ENCODE measurements at regions not wholly inside any gene's neighbourhood (a gene's known extent, or its start where the extent isn't known, plus 50 kb on each side); places are given as distances from the start of the nearest gene placed in this dataset.

- Histone ChIP-seq H3K56ac (ENCODE audit: insufficient read length, low read depth, low read length) (no peak overlapping the region), H3K4me1 (ENCODE audit: insufficient read depth, low read length) (no peaks in the 10 kb centered on the region; the same call in 1 of the 2 replicates), H4K91ac (ENCODE audit: insufficient read length, low read depth, low read length) (no peak overlapping the region), H3K23me2 (ENCODE audit: insufficient read length, low read depth, low read length, poor library complexity, severe bottlenecking) (no peaks in the 10 kb centered on the region), H3K27ac (ENCODE audit: insufficient read length, low read depth, low read length) (no peak overlapping the region), H3K14ac (ENCODE audit: insufficient read depth, low read length) (no peak overlapping the region), H2BK15ac (ENCODE audit: low read depth, low read length) (no peak overlapping the region), H2BK20ac (ENCODE audit: low read depth, low read length, poor library complexity, severe bottlenecking) (no peak overlapping the region), H3K9me3 (ENCODE audit: control insufficient read depth, low read depth, low read length) (no peaks in the 10 kb centered on the region), H3K23ac (ENCODE audit: insufficient read length, low read depth, low read length) (no peak overlapping the region), H2BK120ac (ENCODE audit: low read depth, low read length, poor library complexity, severe bottlenecking) (no peak overlapping the region), H4K5ac (ENCODE audit: insufficient read length, low read depth, low read length) (no peak overlapping the region), H2BK5ac (ENCODE audit: insufficient read length, low read length) (no peak overlapping the region), H3T11ph (ENCODE audit: low read length) (no peak overlapping the region), H3K9ac (ENCODE audit: extremely low read depth, insufficient read length, low read length) (no peak overlapping the region), H3K18ac (ENCODE audit: insufficient read length, low read depth, low read length) (no peak overlapping the region), H4K8ac (replicated peaks; ENCODE audit: insufficient read length, low read depth, low read length) (no peak overlapping the region), H3K27me3 (ENCODE audit: insufficient read depth, low read length) (no peaks in the 10 kb centered on the region), H4K20me1 (ENCODE audit: control insufficient read depth, insufficient read depth, insufficient read length) (no peaks in the 10 kb centered on the region), H2BK12ac (ENCODE audit: insufficient read length, low read depth, low read length) (no peak overlapping the region), H3K79me1 (ENCODE audit: insufficient read depth, low read depth, low read length, poor library complexity, severe bottlenecking) (no peaks in the 10 kb centered on the region), H3K79me2 (ENCODE audit: insufficient read depth, low read length) (no peaks in the 10 kb centered on the region), H3K4me2 (ENCODE audit: insufficient read depth, insufficient read length, low read length) (no peak overlapping the region), H3K4ac (ENCODE audit: low read depth, low read length) (no peak overlapping the region), H2AFZ (ENCODE audit: low read length) (no peak overlapping the region), H2AK5ac (ENCODE audit: insufficient read length, low read length) (no peak overlapping the region)
- H3K4me1 Mint-ChIP-seq = peaks cover 0 to 3% of the 10 kb centered on the region in 2 experiments; a peak in 1 of 4 replicates
- DNase-seq = no peak
- no peaks in the 10 kb centered on the region for H3K9me3 Mint-ChIP-seq
- no peak overlapping the region for H3K4me3 Mint-ChIP-seq
- H3K27ac Mint-ChIP-seq = no peak overlapping the region
- WGBS (ENCODE audit: extremely low coverage, insufficient read length, low lambda C conversion rate) = no CpG with 5 or more reads among the region's 3 CpGs
- H3K27me3 Mint-ChIP-seq (ENCODE audit: low read depth) = no peaks in the 10 kb centered on the region
- no peaks in the 10 kb centered on the region for H3K36me3 Mint-ChIP-seq (ENCODE audit: insufficient read depth in 1 of 3, low read depth in 3 of 3)
- TF ChIP-seq, protein P1, sequence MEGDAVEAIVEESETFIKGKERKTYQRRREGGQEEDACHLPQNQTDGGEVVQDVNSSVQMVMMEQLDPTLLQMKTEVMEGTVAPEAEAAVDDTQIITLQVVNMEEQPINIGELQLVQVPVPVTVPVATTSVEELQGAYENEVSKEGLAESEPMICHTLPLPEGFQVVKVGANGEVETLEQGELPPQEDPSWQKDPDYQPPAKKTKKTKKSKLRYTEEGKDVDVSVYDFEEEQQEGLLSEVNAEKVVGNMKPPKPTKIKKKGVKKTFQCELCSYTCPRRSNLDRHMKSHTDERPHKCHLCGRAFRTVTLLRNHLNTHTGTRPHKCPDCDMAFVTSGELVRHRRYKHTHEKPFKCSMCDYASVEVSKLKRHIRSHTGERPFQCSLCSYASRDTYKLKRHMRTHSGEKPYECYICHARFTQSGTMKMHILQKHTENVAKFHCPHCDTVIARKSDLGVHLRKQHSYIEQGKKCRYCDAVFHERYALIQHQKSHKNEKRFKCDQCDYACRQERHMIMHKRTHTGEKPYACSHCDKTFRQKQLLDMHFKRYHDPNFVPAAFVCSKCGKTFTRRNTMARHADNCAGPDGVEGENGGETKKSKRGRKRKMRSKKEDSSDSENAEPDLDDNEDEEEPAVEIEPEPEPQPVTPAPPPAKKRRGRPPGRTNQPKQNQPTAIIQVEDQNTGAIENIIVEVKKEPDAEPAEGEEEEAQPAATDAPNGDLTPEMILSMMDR (conservative IDR thresholded peaks at IDR 0.05) = no peak
These were observed 69.4 kb upstream of the ADAMTSL1 start for GRCh38 chr9:18404434-18405029.
